ENCODE measurements at regions not wholly inside any gene's neighbourhood (a gene's known extent, or its start where the extent isn't known, plus 50 kb on each side); places are given as distances from the start of the nearest gene placed in this dataset.
"Not testable (repeated sequence)": the region's sequence is repeated elsewhere in the genome, so short reads cannot be mapped to it uniquely, and the experiment has no call there.

DNA sequence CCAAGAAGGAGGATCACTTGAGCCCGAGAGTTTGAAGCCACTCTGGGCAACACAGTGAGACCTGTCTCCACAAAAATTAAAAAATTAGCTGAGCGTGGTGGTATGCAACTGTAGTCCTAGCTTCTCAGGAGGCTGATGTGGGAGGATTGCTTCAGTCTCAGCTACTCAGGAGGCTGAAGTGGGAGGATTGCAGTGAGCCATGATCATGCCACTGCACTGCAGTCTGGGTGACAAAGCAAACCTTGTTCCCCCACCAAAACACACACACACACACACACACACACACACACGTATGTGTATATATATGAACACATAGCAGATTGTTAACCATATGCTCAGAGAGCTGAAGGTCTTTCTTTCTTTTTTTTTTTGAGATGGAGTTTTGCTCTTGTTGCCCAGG, 157.5 kb upstream of the MAST4 start:
- Mint-ChIP-seq H3K27ac (no peak overlapping the region), H3K4me1 (ENCODE audit: unreplicated experiment) (no peaks in the 10 kb centered on the region)

DNA sequence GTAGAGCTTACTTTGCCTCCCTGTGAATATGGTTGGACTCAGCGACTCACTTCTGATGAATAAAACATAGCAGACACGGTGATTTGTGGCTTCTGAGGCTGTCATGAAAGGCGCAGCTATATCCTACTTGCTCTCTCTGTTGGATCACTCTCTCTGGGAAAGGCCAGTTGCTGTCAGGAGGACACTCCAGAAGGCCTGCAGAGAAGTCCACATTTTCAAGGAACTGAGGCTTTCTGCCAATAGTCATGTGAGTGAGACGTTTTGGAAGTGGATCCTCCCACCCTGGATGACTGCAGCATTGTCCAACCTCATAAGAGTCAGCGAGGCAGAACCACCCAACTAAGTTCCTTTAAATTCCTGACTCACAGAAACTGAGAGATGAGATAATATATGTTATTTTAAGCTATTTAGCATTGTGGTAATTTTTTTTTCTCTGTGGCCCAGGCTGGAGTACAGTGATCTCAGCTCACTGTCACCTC, 156.0 kb upstream of the MAST4 start:
- Mint-ChIP-seq H3K36me3 (no peaks in the 10 kb centered on the region), H3K4me1 (ENCODE audit: unreplicated experiment) (no peaks in the 10 kb centered on the region), H3K4me3 (no peak overlapping the region), H3K27me3 (peaks cover 6% of the 10 kb centered on the region), H3K9me3 (no peaks in the 10 kb centered on the region), H3K27ac (no peak overlapping the region)
- TF ChIP-seq, protein P1, sequence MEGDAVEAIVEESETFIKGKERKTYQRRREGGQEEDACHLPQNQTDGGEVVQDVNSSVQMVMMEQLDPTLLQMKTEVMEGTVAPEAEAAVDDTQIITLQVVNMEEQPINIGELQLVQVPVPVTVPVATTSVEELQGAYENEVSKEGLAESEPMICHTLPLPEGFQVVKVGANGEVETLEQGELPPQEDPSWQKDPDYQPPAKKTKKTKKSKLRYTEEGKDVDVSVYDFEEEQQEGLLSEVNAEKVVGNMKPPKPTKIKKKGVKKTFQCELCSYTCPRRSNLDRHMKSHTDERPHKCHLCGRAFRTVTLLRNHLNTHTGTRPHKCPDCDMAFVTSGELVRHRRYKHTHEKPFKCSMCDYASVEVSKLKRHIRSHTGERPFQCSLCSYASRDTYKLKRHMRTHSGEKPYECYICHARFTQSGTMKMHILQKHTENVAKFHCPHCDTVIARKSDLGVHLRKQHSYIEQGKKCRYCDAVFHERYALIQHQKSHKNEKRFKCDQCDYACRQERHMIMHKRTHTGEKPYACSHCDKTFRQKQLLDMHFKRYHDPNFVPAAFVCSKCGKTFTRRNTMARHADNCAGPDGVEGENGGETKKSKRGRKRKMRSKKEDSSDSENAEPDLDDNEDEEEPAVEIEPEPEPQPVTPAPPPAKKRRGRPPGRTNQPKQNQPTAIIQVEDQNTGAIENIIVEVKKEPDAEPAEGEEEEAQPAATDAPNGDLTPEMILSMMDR (conservative IDR thresholded peaks at IDR 0.05) = no peak
- no peak for DNase-seq (ENCODE audit: extremely low spot score, unreplicated experiment)

More for the DNA sequence above, 157.5 kb upstream of the MAST4 start:
- Mint-ChIP-seq H3K27me3 (peaks cover 6% of the 10 kb centered on the region), H3K9me3 (no peaks in the 10 kb centered on the region), H3K4me3 (no peak overlapping the region), H3K36me3 (no peaks in the 10 kb centered on the region)
- DNase-seq (ENCODE audit: extremely low spot score, unreplicated experiment) = no peak
- TF ChIP-seq, protein P1 (conservative IDR thresholded peaks at IDR 0.05) = no peak

DNA sequence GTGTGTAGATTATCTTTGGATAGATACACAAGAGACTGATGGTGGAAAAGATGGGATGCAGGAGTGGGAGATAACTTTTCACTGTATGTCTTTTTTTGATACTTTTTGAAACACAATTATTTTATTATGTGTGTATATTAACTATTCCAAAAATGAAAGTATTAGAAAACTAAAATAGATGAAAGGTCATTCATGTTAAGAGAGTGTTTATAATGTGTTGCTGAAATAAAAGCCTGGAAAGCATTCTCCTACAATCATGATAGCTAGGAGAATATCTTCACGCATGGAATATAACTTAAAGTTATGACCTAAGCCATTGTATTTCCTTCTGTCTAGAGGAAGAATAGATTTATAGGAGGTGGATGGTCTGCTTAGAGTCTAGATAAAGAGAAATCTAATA, 154.8 kb upstream of the MAST4 start:
- Mint-ChIP-seq H3K36me3 (no peaks in the 10 kb centered on the region), H3K27me3 (peaks cover 6% of the 10 kb centered on the region), H3K4me3 (no peak overlapping the region), H3K9me3 (no peaks in the 10 kb centered on the region), H3K4me1 (ENCODE audit: unreplicated experiment) (no peaks in the 10 kb centered on the region), H3K27ac (no peak overlapping the region)
- TF ChIP-seq, protein P1 (conservative IDR thresholded peaks at IDR 0.05) = no peak
- DNase-seq (ENCODE audit: extremely low spot score, unreplicated experiment) = no peak

DNA sequence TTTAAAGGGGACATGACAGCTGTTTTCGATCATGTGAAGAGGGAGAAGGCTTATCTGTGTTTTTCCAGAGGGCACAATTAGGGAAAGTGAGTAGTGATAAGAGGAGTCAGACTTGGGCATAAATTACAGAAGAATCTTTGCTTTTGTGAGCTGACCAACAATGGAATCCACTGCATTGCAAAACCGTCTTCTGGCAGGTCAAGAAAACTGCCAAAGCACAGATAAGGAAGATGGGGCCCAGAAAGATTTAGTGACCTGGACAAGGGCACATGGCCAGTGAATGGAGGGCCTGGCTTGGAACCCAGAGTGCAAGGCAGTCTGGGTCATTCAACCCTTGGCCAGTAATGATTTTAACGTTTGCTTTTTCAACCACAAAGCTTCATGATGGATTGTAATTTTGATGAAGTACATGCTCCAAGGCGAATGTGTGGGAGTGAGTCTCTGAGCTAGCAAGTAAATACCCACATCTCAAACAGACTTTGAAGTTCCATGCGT, 153.2 kb upstream of the MAST4 start:
- H3K9me3 Mint-ChIP-seq = peaks cover 4% of the 10 kb centered on the region
- DNase-seq (ENCODE audit: extremely low spot score, unreplicated experiment) = no peak
- no peak overlapping the region for H3K4me3 Mint-ChIP-seq
- no peaks in the 10 kb centered on the region for H3K4me1 Mint-ChIP-seq (ENCODE audit: unreplicated experiment)
- TF ChIP-seq, protein P1 (conservative IDR thresholded peaks at IDR 0.05) = no peak
- peaks cover 9% of the 10 kb centered on the region for H3K27me3 Mint-ChIP-seq
- H3K27ac Mint-ChIP-seq = no peak overlapping the region
- no peaks in the 10 kb centered on the region for H3K36me3 Mint-ChIP-seq

DNA sequence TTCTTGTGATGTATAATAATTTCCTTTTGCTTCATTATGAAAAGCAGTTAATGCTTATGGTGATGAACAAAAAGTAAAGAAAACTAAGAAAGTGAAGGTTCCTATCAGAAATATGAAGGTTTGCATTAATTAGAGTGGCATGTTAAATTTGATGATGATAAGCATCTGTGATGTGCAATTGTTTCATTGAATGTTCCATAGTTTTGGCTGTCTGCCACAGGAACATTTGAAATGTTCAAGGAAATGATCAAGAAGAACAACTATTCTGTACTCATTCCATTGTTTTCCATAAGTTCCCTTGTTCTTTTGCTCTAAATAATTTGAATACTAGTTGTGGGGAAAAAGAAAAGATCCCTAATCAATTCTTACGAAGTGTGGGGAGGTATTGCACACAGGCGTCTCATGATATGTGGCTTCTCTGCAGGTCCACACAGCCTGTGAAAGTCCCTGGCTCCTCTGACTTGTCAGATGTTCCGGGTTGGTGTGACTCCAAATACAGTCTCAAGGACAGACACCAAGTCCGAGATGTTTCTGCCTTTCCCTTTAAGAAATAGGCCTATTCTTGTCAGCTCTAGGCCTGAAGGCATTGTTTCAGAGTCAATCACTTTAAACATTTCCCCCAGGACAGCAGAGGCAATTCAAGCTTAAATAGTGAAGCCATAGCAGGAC, 152.6 kb upstream of the MAST4 start:
- H3K27ac Mint-ChIP-seq = no peak overlapping the region
- no peak for DNase-seq (ENCODE audit: extremely low spot score, unreplicated experiment)
- no peak overlapping the region for H3K4me3 Mint-ChIP-seq
- TF ChIP-seq, protein P1 (conservative IDR thresholded peaks at IDR 0.05) = no peak
- H3K36me3 Mint-ChIP-seq = no peaks in the 10 kb centered on the region
- H3K27me3 Mint-ChIP-seq = peaks cover 9% of the 10 kb centered on the region
- no peaks in the 10 kb centered on the region for H3K4me1 Mint-ChIP-seq (ENCODE audit: unreplicated experiment)
- peaks cover 5% of the 10 kb centered on the region for H3K9me3 Mint-ChIP-seq

DNA sequence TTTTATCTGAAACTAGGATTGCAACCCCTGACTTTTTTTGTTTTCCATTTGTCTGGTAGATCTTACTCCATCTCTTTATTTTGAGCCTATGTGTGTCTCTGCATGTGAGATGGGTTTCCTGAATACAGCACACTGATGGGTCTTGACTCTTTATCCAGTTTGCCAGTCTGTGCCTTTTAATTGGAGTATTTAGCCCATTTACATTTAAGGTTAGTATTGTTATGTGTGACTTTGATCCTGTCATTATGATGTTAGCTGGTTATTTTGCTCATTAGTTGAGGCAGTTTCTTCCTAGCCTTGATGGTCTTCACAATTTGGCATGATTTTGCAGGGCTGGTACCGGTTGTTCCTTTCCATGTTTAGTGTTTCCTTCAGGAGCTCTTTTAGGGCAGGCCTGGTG, 148.1 kb upstream of the MAST4 start:
- not testable (repeated sequence) for H3K9me3 Mint-ChIP-seq; H3K27me3 Mint-ChIP-seq; H3K27ac Mint-ChIP-seq; H3K4me3 Mint-ChIP-seq; H3K4me1 Mint-ChIP-seq (ENCODE audit: unreplicated experiment); DNase-seq (ENCODE audit: extremely low spot score, unreplicated experiment); H3K36me3 Mint-ChIP-seq
